NOMO-1 treated with DMSO at 0.1 percent for 48 hours (cell line): ENCODE measurements at regions not wholly inside any gene's neighbourhood (a gene's known extent, or its start where the extent isn't known, plus 50 kb on each side); places are given as distances from the start of the nearest gene placed in this dataset.

Experiments
- DNase-seq: peaks from one replicate; lab custom pipeline; 2025; ENCODE audit not compliant: unreplicated experiment; lab: John Stamatoyannopoulos, UW

DNA sequence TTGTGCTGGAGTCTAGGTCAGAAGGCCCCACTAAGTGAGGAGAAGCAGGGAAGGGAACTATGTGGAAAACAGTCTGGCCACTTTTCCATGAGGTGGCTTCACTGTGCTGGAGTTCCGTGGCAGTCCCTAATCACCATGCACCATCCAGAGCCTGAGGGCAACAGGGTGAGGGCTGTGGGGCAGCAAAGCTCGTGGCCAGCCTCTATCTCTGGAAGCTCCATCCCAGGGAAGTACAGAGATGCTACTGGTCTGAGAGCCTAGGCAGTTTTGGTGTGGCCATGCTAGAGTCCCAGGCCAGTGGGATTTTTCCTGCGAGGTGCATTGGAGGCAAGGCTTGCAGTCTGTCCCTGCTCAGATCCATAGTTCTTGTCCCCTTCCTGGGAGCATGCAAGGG, 157.3 kb upstream of the LRRC7 start:
- DNase-seq: no peak

DNA sequence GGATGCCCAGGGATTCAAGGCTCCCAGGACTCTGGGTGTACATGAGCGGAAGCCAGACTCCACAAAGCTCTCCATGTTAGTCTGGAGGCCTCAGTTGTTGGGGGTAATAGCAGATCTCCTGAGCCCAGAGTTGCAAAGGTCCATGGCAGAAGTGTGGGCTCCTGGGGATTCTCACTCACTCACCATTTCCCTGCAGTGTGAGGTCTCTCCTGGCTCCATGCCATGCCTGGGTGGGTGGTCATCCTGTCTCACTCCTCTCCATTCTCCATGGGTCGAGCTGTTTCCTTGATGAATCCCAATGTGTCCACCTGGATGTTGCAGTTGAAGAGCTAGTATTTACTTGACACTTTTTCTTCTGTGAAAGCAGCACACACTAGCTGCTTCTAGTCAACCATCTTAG, 156.8 kb upstream of the LRRC7 start:
- no peak for DNase-seq

DNA sequence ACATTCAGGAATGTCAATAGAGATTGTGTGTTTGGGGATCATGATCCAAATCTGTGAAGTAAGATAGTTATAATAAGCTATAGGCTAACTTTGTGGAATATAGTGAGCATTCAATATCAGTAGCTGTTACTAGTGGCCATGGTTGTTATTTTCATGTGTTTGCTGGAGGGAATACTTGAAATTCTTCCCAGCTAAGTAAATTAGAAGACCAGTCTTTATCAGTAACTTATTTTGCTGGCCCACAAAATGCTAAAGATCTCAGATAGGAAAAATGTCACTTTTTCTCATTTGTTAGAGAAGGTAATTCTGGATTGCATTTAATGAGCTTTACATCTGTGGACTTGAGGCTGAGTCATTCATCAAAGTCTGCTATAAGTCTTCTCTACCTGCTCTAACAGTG, 156.1 kb upstream of the LRRC7 start:
- no peak for DNase-seq

DNA sequence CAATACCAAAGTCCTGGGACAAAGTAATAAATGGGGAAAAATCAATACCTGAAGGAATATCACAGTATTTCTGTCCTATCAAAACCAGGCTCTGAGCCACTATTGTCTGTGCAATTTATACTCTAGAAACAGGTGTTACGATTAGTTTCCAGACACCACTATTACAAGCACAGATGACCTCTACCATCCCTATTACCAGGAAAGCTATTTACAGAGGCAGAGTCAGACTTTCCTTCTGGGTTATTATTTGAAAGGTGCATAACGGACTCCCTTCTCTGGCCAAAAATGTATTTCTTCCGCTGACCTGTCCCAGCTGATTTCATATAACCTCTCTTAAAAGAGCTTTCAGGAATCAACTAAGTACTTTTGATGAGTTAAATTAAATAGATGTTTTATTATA, 154.6 kb upstream of the LRRC7 start:
- DNase-seq: no peak

DNA sequence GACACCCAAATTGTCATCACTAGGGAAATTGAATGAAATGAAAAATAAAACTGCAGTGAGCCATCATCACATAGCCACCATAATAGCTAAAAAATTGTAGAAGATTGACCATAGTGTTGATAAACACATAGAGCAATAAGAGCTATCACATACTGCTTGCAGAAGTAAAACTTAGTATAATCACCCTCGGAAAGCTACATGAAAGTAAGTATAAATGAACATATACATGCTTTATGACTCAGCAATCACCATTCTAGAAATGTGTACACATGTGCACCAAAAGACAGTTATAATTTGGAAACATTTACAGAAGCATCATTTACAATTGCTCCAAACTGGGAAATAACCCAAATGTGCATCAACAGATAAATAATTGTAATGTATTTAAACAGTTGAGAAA, 153.1 kb upstream of the LRRC7 start:
- no peak for DNase-seq

DNA sequence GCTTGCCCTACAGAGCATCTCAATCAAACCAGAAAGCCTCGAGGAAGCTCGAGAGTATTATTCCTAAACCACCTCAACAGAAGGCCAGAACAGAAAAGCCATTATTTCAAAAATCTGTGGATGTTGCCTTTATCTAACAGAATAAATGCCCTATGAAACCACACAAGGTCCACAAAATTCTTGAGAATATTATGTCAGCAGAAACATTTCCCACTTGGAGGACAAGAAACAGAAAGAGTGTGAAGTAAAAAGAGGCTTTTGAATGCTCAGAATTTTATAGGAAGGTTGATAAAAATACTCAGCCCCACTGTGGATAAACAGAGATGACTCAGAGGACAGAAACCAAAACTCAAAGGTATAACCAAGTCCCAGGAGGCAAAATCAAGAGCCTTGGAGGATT, 146.4 kb upstream of the LRRC7 start:
- DNase-seq: no peak

DNA sequence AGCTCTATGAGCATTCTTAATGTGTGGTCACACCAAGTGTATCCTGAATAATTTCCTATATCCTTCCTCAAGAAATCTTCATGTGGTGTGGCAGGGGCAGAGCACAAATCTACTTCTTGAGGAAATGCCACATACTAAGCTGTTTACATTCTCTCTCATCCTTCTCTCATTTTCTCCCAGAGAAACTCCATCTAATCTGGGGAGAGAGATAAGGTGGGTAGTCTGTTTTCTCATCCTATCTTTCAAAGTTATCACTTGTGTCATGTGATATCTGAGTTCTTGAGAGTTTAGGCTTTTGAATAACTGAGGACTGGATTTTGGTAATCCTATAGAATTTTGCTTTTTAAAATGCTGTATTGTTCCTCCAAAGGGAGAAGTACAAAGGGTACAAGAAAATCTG, 141.9 kb upstream of the LRRC7 start:
- no peak for DNase-seq

DNA sequence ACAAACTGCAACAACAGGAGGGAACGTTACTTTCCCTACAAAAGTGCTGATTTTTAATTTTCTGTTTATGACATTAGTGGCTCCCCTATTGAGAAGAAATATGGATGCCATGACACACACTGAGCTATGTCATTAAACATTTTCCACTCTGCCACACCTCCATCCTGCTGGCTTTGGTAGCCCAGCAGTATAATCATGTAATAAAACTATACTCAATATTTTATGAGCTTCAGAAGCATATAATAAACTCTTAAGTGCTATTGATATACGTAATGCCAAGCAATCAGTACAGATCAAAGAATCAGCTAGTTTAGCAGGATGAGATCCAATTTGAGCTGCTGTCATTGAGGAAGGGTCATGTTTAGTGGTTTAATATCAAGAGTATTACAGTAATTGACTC, 141.3 kb upstream of the LRRC7 start:
- DNase-seq: no peak

DNA sequence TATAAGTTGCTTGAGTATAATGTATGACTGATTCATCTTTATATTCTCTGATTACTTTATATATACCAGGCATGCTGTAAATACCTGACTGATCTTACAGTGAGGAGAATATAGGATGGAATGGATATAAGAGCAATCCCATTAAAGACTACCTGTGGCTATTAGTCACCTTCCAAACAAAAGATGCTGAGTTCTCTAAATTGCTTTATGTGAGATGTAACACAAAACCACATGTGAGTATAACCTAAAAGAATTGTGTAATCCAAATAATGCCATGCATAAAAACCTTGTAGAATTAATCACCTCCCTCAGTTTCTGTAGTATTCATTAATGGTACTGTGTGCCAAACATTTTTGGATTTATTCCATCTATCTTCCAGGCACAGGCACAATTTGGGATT, 134.6 kb upstream of the LRRC7 start:
- DNase-seq: no peak

DNA sequence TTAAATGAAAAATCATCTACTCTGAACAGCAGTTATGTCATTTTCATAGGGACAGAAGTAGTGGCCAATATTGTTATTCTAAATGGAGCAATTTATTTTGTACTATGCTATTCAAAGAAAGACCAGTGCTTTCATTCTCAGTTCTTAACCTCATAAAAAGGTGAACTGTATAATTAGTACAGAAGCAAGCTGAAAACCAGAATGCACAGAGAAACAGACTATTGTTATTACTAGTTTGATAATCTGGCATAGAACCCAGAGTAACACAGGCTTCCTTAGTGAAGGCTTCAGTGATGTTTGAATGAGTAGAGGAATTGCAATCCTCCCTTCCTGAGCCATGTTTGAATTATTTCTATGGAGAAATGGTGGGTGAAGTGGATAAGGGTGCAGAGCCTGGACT, 131.6 kb upstream of the LRRC7 start:
- DNase-seq: no peak

DNA sequence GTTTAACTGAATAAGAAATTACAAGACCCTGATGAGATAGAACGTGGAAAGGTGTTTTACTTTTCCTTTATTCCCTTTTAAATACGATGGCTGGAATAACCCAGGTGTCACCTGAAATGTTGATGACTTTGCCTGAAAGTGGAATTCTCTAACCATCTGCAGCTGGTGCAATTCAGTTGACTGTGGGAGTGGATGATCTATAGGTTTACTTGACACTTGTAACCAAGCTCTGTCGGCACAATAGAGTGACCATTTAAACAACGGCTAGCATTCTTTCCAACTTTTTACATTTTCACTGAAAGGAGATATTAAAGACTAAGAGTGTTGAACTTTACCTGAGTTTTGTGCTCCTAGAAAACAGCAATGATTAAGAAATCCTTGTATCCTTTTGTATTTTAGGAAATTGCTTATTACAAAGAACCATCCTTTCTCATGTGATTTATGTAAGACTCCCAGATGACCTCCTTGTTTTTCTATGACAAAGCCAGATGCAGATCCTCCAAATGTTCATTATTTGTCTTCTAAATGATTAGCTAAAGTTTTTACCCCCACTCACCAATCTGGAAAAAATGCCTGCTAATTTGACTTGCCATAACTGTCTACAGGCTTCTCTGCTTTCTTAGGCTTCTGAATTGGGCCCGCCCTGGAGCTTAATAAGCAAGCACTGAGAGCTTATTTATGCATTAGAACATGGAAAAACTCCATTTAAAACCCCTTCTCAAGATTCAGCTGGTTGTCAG, 129.5 kb upstream of the LRRC7 start:
- no peak for DNase-seq

DNA sequence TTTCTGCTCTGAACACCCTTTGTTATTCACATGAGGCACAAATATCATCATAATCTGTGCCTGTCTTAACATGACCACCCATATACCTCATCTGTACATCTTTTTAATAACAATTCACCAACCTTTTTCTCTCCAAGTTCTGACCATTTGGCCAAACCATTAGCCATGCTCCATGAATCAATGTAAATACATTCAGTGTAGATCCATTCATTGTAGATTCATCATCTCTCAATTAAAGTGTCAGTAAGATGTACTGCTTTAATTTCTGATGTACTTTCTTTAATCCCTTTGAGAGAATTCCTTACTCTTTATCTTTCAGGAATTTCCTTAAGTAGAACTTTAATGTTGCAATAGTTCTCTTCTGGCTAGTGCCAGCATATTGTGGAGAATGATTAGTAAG, 126.2 kb upstream of the LRRC7 start:
- DNase-seq: no peak

DNA sequence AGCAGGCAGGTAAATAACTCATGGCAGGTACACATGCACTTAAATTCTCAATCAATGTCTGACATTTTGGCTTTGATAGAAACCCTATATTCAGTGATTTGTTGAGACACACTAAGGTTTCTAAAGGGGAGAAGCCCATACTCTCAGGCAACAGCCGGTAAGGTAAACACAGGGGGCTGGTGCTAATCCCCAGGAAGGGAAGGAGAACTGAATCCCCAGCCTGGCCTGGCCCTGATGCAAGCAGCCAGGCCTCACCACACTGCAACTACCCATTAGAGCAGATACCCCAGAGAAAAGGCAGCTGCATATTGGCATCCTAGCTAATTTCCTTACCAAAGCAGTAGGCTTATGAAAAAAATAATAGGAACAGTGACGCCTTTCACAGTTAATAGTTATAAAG, 116.5 kb upstream of the LRRC7 start:
- no peak for DNase-seq

DNA sequence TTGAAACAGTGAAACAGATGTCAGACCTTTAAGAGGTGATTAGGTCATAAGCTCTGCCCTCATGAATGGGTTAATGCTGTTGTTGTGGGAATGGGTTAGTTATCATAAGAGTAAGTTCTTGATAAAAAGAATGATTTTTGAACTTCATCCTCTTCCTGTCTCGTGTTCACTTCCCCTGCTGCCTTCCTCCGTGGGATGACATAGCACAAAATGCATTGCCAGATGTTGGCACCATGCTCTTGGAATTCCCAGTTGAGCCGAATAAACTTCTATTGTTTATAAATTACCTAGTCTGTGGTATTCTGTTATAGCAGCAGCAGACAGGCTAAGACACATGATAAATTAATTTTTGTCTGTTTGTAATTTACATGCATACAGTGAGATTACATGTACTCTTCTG, 112.0 kb upstream of the LRRC7 start:
- no peak for DNase-seq

DNA sequence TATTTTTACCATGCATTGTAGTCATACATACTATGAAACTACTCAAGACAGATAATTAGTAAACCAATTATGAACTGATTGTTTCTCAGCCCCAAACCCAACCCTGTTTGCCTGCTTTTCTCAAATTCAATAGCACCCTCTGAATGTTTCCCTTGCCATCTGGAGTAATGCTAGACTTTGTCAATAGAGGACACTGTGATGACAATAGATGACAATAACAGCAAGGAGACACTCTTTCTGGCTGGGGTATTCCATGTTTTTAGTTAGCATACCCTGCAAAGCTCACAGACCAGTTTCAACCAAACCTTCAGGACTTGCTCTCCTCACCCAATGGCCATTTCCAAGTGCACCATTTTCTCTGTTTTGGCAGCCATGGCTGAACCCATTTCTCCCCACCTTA, 108.5 kb upstream of the LRRC7 start:
- no peak for DNase-seq

DNA sequence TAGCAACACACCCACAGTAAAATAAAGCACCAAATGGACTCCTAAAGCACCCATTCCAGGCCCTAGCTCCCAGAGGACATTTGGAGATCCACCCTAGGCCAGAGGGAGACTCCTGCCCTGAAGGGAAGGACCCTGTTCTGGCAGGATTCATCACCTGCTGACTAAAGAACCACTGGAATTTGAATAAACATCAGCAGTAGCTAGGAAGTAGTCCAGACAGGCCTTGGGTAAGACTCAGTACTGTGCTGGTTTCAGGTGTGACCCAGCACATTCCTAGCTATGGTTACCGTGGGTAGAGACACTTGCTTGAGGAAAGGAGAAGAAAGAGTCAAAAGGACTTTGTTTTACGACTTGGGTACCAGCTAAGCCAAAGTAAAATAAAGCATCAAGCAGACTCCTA, 92.7 kb upstream of the LRRC7 start:
- DNase-seq: no peak

DNA sequence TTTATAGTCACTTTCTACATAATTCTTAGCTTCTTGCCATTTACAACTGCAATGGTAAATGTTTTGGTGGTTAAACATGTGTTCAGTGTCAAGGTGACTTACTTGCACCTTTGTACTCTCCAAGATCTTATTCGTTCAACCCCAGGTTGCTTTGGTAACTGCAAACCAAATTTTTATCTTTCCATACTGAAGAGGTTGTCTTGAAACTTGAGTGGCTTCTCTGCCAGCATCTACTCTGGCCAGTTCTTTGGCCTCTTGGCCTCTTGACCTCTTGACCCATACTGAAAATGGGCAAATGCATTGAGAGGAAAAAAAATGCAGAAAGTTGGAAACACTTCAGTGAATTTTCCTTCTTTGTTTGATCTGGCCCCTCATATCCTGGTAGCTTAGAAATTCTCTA, 88.0 kb upstream of the LRRC7 start:
- no peak for DNase-seq

DNA sequence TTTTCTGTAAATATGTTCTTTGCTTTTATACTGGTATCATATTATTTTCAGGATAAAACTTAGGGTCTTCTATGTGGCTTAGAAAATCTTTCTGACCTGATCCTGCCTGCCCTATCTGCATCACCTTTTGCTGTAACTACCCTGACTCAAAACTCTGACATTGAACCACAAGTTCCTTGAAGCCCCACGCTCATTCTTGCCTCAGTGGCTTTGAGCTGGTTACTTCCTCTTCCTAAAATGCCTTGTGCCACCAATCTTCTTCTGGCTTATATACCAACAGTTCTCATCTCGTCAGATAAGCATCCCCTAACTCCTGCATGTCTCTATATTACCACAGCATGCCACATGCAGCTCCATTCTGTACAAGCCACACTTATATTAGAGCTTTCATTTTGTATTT, 84.5 kb upstream of the LRRC7 start:
- no peak for DNase-seq

DNA sequence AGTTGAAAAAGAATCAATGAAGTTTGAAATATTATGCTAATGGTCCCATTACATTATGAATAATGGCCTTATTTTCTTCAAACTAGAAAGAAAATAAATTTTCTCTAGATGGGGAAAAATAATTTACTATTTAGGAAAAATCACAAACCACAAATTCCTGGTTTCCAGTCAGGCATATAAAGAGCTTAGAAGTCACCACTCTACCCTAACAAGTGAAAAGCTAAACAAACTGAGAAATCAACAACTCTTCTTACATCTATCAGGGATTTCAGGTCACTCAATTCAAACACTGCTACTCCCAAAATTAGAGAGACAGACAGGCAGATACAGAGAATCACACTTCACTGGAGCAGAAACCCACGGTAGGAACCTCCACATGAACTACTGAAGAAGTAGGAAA, 82.1 kb upstream of the LRRC7 start:
- no peak for DNase-seq

DNA sequence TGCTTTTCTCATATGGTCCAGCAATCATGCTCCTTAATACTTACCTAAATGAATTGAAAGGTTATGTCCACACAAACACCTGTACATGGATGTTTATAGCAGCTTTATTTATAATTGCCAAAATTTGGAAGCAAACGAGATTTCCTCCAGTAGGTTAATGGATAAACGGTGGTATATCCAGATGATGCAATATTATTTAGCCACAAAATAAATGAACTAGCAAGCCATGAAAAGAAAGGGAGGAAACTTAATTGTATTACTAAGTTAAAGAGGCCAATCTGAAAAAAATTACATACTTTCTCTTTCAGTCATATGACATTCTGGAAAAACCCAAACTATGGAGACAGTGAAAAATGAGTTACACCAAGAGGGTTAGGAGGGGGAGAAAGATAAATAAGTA, 76.3 kb upstream of the LRRC7 start:
- DNase-seq: no peak

DNA sequence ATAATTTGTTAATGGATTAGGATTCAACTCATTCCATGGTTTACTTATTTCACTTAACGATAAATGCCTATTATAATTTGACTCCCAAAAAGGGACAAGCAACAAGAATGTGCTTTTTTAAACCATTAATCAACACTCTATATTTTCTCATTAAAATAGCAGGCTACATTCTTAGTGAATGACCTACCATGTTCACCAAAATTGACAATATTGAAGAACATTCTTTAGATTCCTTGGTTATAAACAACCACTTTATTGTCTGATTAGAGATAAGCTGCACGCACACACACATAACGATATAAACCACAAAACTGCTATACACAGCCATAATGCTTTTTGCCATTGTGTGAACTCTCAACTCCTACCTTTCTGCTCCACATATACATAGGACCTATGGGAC, 75.4 kb upstream of the LRRC7 start:
- DNase-seq: no peak

DNA sequence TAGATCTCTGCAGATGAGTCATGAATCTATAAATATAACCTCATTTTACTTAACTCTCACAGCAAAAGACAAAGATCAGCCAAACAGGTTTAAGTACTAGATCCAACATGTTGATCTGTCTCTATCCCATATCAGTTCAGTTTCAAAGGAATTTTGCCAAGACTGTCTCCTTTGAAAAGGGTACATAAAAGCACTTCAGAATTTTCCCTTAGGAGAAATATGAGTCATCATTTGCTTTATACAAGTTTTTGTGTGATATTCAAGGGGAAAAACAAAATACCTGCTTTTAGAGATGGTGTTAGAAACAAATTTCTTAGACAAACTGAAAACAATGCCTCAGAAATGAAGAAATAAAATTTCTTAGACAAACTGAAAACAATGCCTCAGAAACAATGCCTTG, 73.5 kb upstream of the LRRC7 start:
- no peak for DNase-seq

DNA sequence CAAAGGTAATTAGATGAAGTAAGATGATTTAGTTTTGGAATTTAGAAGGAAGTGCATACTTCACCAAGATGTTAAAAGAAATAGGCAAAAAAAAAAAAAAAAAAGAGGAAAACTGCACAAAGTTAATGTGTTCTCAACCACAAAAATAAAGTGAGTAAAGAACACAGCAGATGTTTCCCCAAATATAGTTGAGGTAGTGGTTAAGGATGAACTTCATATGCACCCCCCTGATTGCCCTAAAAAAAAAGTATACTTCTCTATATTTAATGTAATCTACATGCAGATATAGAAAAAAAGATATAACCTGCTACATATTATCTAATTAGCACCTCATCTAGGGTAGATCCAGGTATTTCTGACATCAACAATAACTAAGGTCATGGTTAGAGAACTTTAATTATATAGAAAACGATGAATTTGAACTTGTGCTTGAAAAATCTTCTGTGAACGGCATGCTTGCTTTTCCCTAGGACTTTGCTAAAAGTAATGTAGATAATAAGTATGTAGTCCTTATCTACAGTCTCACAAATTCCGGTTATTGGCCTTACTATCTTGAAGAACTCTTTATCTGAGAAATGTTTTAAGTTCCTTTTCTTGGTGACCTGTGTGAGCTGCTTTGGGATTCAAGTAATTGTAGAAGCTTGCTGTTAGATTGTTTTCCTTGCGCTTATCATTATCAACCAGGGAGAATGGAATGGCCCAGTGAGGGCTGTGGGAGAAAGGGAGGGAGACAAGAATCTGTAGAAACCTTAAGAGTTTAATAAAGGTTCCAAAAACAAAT, 70.1 kb upstream of the LRRC7 start:
- DNase-seq: no peak
